H9 (cell line): ENCODE measurements at regions not wholly inside any gene's neighbourhood (a gene's known extent, or its start where the extent isn't known, plus 50 kb on each side); places are given as distances from the start of the nearest gene placed in this dataset.

ENCODE experiments used
- DNase-seq: peaks from one replicate; pipeline ENCODE4 v3.0.0-alpha.2; 2017
- H2AFZ ChIP-seq: one replicate; pipeline ENCODE4 v1.6.1; 2013; ENCODE audit warnings: mild to moderate bottlenecking, low read length, control low read depth, moderate library complexity
- H2AK5ac ChIP-seq: 2 replicates; pipeline ENCODE4 v1.6.1; 2013; ENCODE audit warnings: low read length, control low read depth, mixed read lengths; ENCODE audit not compliant: insufficient read length
- H2BK120ac ChIP-seq: one replicate; pipeline ENCODE4 v1.6.1; 2013; ENCODE audit warnings: low read depth, mild to moderate bottlenecking, low read length, control low read depth, inconsistent platforms; ENCODE audit not compliant: poor library complexity, severe bottlenecking
- H2BK12ac ChIP-seq: 2 replicates; pipeline ENCODE4 v1.6.1; 2013; ENCODE audit warnings: low read length, control low read depth, mixed read lengths, low read depth; ENCODE audit not compliant: insufficient read length
- H2BK15ac ChIP-seq: 2 replicates; pipeline ENCODE4 v1.6.1; 2013; ENCODE audit warnings: low read depth, low read length, control low read depth
- H2BK20ac ChIP-seq: one replicate; pipeline ENCODE4 v1.6.1; 2013; ENCODE audit warnings: low read depth, mild to moderate bottlenecking, low read length, control low read depth, inconsistent platforms; ENCODE audit not compliant: poor library complexity, severe bottlenecking
- H2BK5ac ChIP-seq: 2 replicates; pipeline ENCODE4 v1.6.1; 2013; ENCODE audit warnings: low read length, control low read depth, mixed read lengths; ENCODE audit not compliant: insufficient read length
- H3K14ac ChIP-seq: 2 replicates; pipeline ENCODE4 v1.6.1; 2013; ENCODE audit warnings: low read length, control low read depth; ENCODE audit not compliant: insufficient read depth
- H3K18ac ChIP-seq: 2 replicates; pipeline ENCODE4 v1.6.1; 2013; ENCODE audit warnings: low read depth, mild to moderate bottlenecking, mixed read lengths, low read length, control low read depth; ENCODE audit not compliant: insufficient read length
- H3K23ac ChIP-seq: 2 replicates; pipeline ENCODE4 v1.6.1; 2013; ENCODE audit warnings: low read length, control low read depth, mixed read lengths, low read depth; ENCODE audit not compliant: insufficient read length
- H3K23me2 ChIP-seq: 2 replicates; pipeline ENCODE4 v1.6.1; 2013; ENCODE audit warnings: low read depth, mild to moderate bottlenecking, mixed read lengths, low read length, control low read depth; ENCODE audit not compliant: insufficient read length, poor library complexity, severe bottlenecking
- H3K27ac ChIP-seq: 2 replicates; pipeline ENCODE4 v1.5.1; 2013; ENCODE audit warnings: low read length, control low read depth, mixed read lengths, low read depth; ENCODE audit not compliant: insufficient read length
- H3K27me3 ChIP-seq: 2 replicates; pipeline ENCODE4 v1.6.1; 2013; ENCODE audit warnings: low read length, control low read depth, inconsistent platforms; ENCODE audit not compliant: insufficient read depth
- H3K4ac ChIP-seq: 2 replicates; pipeline ENCODE4 v1.6.1; 2013; ENCODE audit warnings: low read depth, mild to moderate bottlenecking, control low read depth, inconsistent platforms, low read length, moderate library complexity
- H3K4me1 ChIP-seq: 2 replicates; pipeline ENCODE4 v1.6.1; 2013; ENCODE audit warnings: low read length, control low read depth, inconsistent platforms; ENCODE audit not compliant: insufficient read depth
- H3K4me2 ChIP-seq: 2 replicates; pipeline ENCODE4 v1.6.1; 2013; ENCODE audit warnings: low read length, control low read depth, mixed read lengths; ENCODE audit not compliant: insufficient read length, insufficient read depth
- H3K56ac ChIP-seq: 2 replicates; pipeline ENCODE4 v1.6.1; 2013; ENCODE audit warnings: low read depth, mild to moderate bottlenecking, mixed read lengths, low read length, control low read depth; ENCODE audit not compliant: insufficient read length
- H3K79me1 ChIP-seq: 2 replicates; pipeline ENCODE4 v1.6.1; 2013; ENCODE audit warnings: low read depth, mild to moderate bottlenecking, moderate library complexity, low read length, control low read depth, inconsistent platforms; ENCODE audit not compliant: insufficient read depth, poor library complexity, severe bottlenecking
- H3K79me2 ChIP-seq: 2 replicates; pipeline ENCODE4 v1.6.1; 2013; ENCODE audit warnings: low read length, control low read depth, inconsistent platforms; ENCODE audit not compliant: insufficient read depth
- H3K9ac ChIP-seq: 2 replicates; pipeline ENCODE4 v1.6.1; 2013; ENCODE audit warnings: low read length, control low read depth, mixed read lengths; ENCODE audit not compliant: insufficient read length; ENCODE audit errors: extremely low read depth
- H3K9me3 ChIP-seq: one replicate; pipeline ENCODE4 v1.6.1; 2013; ENCODE audit warnings: low read depth, low read length, inconsistent platforms; ENCODE audit not compliant: control insufficient read depth
- H3T11ph ChIP-seq: one replicate; pipeline ENCODE4 v1.6.1; 2013; ENCODE audit warnings: mild to moderate bottlenecking, low read length, control low read depth, inconsistent platforms
- H4K20me1 ChIP-seq: one replicate; pipeline ENCODE4 v1.6.1; 2013; ENCODE audit not compliant: control insufficient read depth, insufficient read length, insufficient read depth
- H4K5ac ChIP-seq: 2 replicates; pipeline ENCODE4 v1.6.1; 2013; ENCODE audit warnings: low read depth, mild to moderate bottlenecking, mixed read lengths, low read length, control low read depth; ENCODE audit not compliant: insufficient read length
- H4K8ac ChIP-seq: replicated peaks from 2 replicates; pipeline ENCODE4 v1.6.1; 2013; ENCODE audit warnings: low read length, control low read depth, mixed read lengths, low read depth; ENCODE audit not compliant: insufficient read length
- H4K91ac ChIP-seq: 2 replicates; pipeline ENCODE4 v1.6.1; 2013; ENCODE audit warnings: low read depth, mild to moderate bottlenecking, moderate library complexity, mixed read lengths, low read length, control low read depth; ENCODE audit not compliant: insufficient read length
- H3K27ac Mint-ChIP-seq, 3 experiments: 2 replicates in 2 of 3; 3 replicates in 1 of 3; pipeline ENCODE4 v1.8.0; 2020 to 2021; ENCODE audit warnings: mixed read lengths in 3 of 3, mild to moderate bottlenecking in 1 of 3, moderate library complexity in 1 of 3
- H3K27me3 Mint-ChIP-seq: 2 replicates; pipeline ENCODE4 v1.8.0; 2021; ENCODE audit warnings: low read depth, mild to moderate bottlenecking, moderate library complexity, mixed read lengths
- H3K36me3 Mint-ChIP-seq, 3 experiments: 2 replicates in 2 of 3; 3 replicates in 1 of 3; pipeline ENCODE4 v1.8.0; 2020 to 2021; ENCODE audit warnings: low read depth in 3 of 3, mixed read lengths in 3 of 3; ENCODE audit not compliant: insufficient read depth in 1 of 3
- H3K4me1 Mint-ChIP-seq, 2 experiments: 2 replicates each; pipeline ENCODE4 v1.8.0; 2020; ENCODE audit warnings: mixed read lengths in 2 of 2
- H3K4me3 Mint-ChIP-seq, 2 experiments: 2 replicates in 1 of 2; 3 replicates in 1 of 2; pipeline ENCODE4 v1.8.0; 2020 to 2021; ENCODE audit warnings: mild to moderate bottlenecking in 2 of 2, mixed read lengths in 2 of 2, moderate library complexity in 1 of 2
- H3K9me3 Mint-ChIP-seq, 2 experiments: 2 replicates in 1 of 2; 3 replicates in 1 of 2; pipeline ENCODE4 v1.8.0; 2020; ENCODE audit warnings: mild to moderate bottlenecking in 2 of 2, mixed read lengths in 2 of 2, moderate library complexity in 1 of 2
- CTCF ChIP-seq: fragments of 200-600 bp; sonication (generic); conservative IDR thresholded peaks from 3 replicates; pipeline ENCODE4 v1.8.0; 2021; ENCODE audit warnings: antibody characterized with exemption, mild to moderate bottlenecking
- WGBS: extraction: QIAGEN DNeasy Blood & Tissue Kit; methylation state at CpG from one replicate; pipeline ENCODE4 v1.1.7; 2013; ENCODE audit warnings: missing lambda C conversion rate, low lambda C conversion rate, mixed read lengths; ENCODE audit not compliant: insufficient read length; ENCODE audit errors: extremely low coverage; 5-methylcytosine and 5-hydroxymethylcytosine counted together

GRCh38 chr1:79281442-79281841 is 274.9 kb upstream of the ADGRL4 start:
- no peak overlapping the region for H3K9ac ChIP-seq
- H3K23ac ChIP-seq = no peak overlapping the region
- no peak overlapping the region for H4K91ac ChIP-seq
- H3K9me3 ChIP-seq = no peaks in the 10 kb centered on the region
- no peak overlapping the region for H2BK120ac ChIP-seq
- no peaks in the 10 kb centered on the region for H4K20me1 ChIP-seq
- H3K79me2 ChIP-seq = no peaks in the 10 kb centered on the region
- H3K14ac ChIP-seq = no peak overlapping the region
- no peak overlapping the region for H3K56ac ChIP-seq
- no peak overlapping the region for H3K27ac ChIP-seq
- H3K4ac ChIP-seq = no peak overlapping the region
- no peak overlapping the region for H2BK15ac ChIP-seq
- no peak overlapping the region for H4K8ac ChIP-seq
- no peaks in the 10 kb centered on the region for H3K4me1 ChIP-seq
- H4K5ac ChIP-seq = no peak overlapping the region
- peaks cover 0 to under 1% of the 10 kb centered on the region in 2 experiments; a peak in 1 of 5 replicates for H3K9me3 Mint-ChIP-seq
- H2BK20ac ChIP-seq = no peak overlapping the region
- peaks cover 5% of the 10 kb centered on the region in 2 experiments; a peak in 2 of 4 replicates for H3K4me1 Mint-ChIP-seq
- H2AK5ac ChIP-seq = no peak overlapping the region
- no peak overlapping the region for H3K27ac Mint-ChIP-seq
- H3K18ac ChIP-seq = no peak overlapping the region
- no peaks in the 10 kb centered on the region for H3K27me3 ChIP-seq
- no peak overlapping the region for H3K4me2 ChIP-seq
- H3K4me3 Mint-ChIP-seq = no peak overlapping the region
- H2BK12ac ChIP-seq = no peak overlapping the region
- no peak for TF ChIP-seq CTCF
- H3K23me2 ChIP-seq = no peaks in the 10 kb centered on the region
- no peak overlapping the region for H3T11ph ChIP-seq
- no peaks in the 10 kb centered on the region; the same call in 1 of the 2 replicates for H3K27me3 Mint-ChIP-seq
- no peak overlapping the region for H2BK5ac ChIP-seq
- no peak for DNase-seq
- no peaks in the 10 kb centered on the region for H3K79me1 ChIP-seq
- H2AFZ ChIP-seq = no peak overlapping the region
- H3K36me3 Mint-ChIP-seq = peaks cover 0 to 2% (median 0%) of the 10 kb centered on the region in 3 experiments; a peak in 2 of 7 replicates
- WGBS = no CpG with 5 or more reads among the region's 6 CpGs
